ENCODE measurements at regions not wholly inside any gene's neighbourhood (a gene's known extent, or its start where the extent isn't known, plus 50 kb on each side); places are given as distances from the start of the nearest gene placed in this dataset.

- TF ChIP-seq MEIS2 (IDR thresholded peaks at IDR 0.05; ENCODE audit: partially characterized antibody) (no peak), TBP (optimal IDR thresholded peaks at IDR 0.05; ENCODE audit: low read depth, low read length) (no peak), POLR2AphosphoS5 (IDR thresholded peaks at IDR 0.05; ENCODE audit: control insufficient read depth, insufficient read depth, low read depth, low read length) (no peak), HDGF (IDR thresholded peaks at IDR 0.05) (no peak), MXI1 (IDR thresholded peaks at IDR 0.05; ENCODE audit: low read depth, low read length) (no peak), POLR2A (conservative IDR thresholded peaks at IDR 0.05) (no peak), FOS (IDR thresholded peaks at IDR 0.05; ENCODE audit: extremely low read depth, insufficient read length) (no peak), FOXJ3 (CRISPR knock-in tag; IDR thresholded peaks at IDR 0.05) (no peak), BCLAF1 (IDR thresholded peaks at IDR 0.05; ENCODE audit: borderline replicate concordance in 1 of 2, control insufficient read depth in 1 of 2, low read depth in 2 of 2, low read length in 1 of 2) (no peak), ZNF445 (CRISPR knock-in tag; IDR thresholded peaks at IDR 0.05; ENCODE audit: low read depth) (no peak), SMAD1 (IDR thresholded peaks at IDR 0.05; ENCODE audit: low read depth, low read length, partially characterized antibody) (no peak)
- TF ChIP-seq, protein P1, sequence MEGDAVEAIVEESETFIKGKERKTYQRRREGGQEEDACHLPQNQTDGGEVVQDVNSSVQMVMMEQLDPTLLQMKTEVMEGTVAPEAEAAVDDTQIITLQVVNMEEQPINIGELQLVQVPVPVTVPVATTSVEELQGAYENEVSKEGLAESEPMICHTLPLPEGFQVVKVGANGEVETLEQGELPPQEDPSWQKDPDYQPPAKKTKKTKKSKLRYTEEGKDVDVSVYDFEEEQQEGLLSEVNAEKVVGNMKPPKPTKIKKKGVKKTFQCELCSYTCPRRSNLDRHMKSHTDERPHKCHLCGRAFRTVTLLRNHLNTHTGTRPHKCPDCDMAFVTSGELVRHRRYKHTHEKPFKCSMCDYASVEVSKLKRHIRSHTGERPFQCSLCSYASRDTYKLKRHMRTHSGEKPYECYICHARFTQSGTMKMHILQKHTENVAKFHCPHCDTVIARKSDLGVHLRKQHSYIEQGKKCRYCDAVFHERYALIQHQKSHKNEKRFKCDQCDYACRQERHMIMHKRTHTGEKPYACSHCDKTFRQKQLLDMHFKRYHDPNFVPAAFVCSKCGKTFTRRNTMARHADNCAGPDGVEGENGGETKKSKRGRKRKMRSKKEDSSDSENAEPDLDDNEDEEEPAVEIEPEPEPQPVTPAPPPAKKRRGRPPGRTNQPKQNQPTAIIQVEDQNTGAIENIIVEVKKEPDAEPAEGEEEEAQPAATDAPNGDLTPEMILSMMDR (IDR thresholded peaks at IDR 0.05 in 2 of 3, conservative IDR thresholded peaks at IDR 0.05 in 1 of 3; ENCODE audit: insufficient read depth in 2 of 3, low read depth in 1 of 3, low read length in 3 of 3): no peak
Observed at GRCh38 chr3:40756500-40756899, 231.7 kb downstream of the ZNF621 start.
